ELF-1 (cell line): ENCODE measurements at regions not wholly inside any gene's neighbourhood (a gene's known extent, or its start where the extent isn't known, plus 50 kb on each side); places are given as distances from the start of the nearest gene placed in this dataset.

Experiments used
- DNase-seq: peaks from one replicate; pipeline ENCODE4 v3.0.0-alpha.2; 2016; ENCODE audit warnings: low read depth, low spot score

GRCh38 chr3:164752812-164753211, 325.5 kb downstream of the SI start:
- DNase-seq: no peak

DNA sequence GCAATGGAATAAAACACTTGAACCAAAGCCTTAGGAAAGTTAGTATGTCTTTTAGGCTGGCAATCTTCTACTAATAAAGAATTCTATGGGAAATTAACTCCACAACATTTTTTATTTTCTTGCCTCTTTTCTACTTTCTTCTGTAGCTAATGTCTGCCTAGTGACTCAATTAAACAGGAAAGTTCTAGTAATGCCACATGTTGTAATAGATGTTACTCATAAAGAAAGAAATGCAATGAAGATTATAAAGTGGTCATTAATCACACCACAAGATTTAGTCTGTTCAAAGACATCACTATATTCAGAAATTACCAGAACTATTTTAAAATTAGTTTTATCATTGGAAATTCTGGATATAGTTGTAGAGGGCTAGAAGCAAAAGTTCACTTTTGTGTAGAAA, 329.7 kb downstream of the SI start:
- no peak for DNase-seq

- DNase-seq: no peak
Measured at GRCh38 chr3:164741869-164742268, 336.4 kb downstream of the SI start.

- DNase-seq: peak; percentile 2
Measured at GRCh38 chr3:164737174-164737573, 341.1 kb downstream of the SI start.

- no peak for DNase-seq
Measured at GRCh38 chr3:164732166-164732565, 346.1 kb downstream of the SI start.

DNA sequence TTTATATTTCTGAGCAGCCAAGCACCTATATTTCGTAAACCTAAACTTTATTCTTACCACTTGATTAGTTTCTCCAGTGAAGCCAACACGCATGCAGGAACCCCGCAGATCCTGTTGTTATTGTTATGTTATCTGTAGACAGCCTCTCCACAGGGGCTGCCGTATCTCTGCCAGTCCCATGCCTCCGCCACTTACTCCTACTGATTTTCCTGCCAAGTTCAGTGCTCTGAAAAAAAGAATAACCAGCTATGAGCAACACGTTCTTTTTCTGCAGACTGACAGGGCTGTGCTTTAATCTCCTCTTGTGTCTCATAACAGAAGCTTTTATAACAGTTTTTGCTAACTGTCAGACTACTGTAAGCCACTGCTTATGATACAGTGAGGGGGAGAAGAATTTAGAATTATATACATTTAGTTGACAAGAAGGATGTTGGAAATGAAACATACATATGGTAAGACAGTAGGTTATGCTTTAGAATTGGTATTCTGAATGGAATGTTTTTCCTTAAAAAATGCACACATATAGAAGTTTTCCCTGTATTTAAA, 347.4 kb downstream of the SI start:
- no peak for DNase-seq

GRCh38 chr3:164723396-164723795, 354.9 kb downstream of the SI start:
- DNase-seq: peak; percentile 31

DNA sequence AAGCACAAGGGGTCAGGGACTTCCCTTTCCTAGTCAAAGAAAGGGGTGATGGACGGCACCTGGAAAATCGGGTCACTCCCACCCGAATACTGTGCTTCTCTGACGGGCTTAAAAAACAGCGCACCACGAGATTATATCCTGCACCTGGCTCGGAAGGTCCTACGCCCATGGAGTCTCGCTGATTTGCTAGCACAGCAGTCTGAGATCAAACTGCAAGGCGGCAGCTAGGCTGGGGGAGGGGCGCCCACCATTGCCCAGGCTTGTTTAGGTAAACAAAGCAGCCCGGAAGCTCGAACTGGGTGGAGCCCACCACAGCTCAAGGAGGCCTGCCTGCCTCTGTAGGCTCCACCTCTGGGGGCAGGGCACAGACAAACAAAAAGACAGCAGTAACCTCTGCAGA, 375.5 kb downstream of the SI start:
- DNase-seq: peak; percentile 27

DNA sequence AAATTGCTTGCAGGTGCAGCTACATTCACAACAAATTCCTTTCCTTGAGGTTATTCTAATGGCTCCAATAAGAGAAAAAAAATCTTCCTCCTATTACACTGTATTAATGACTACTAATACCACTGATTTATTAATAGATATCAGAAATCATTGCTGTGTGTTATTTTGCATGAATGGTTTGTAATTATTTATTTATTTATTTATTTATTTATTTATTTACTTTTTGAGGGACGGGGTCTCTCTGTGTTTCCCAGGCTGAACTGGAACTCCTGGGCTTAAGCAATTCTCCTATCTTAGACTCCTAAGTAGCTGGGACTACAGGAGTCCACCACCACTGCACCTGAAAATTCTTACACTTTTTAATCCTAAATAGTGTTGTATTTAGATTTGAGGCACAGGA, 390.4 kb downstream of the SI start:
- DNase-seq: no peak

DNA sequence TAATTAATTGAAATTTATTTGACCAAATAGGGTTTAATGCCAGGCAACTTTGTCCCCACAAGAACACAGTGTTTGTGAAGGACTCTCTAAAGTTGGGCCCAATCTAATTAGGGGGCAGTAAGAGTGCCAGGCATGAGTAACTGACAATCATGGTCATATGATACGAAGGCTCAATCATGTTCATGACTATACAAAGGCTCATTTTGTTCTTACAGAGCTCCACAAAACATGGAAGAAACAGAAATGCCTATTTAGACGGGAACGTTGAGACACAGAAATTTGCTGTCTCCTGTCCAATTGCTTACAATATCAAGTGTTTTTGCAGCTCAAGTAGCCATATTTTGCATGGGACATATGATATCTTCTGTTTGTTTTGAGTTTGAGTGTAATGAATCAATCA, 391.1 kb downstream of the SI start:
- no peak for DNase-seq

- DNase-seq: no peak
Measured at GRCh38 chr3:164683489-164683888, 394.8 kb downstream of the SI start.

GRCh38 chr3:164679245-164679644, 399.1 kb downstream of the SI start:
- DNase-seq: no peak

DNA sequence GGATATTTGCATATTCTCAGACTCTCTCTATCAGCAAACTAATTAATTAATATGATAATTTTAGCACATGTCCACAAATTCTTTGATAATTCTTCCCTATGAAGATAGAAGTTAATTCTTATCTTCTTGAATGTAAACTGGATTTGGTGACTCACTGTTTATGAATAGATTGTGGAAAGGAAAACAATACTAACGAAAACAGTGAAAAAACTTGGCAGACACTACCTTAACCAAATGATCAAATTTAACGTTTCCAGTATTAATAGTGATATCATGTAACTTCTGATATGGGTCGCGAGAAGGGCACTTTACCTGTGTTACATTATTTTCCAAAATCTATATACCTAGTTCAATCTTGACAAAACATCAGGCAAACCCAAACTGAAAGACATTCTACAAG, 401.0 kb downstream of the SI start:
- DNase-seq: no peak

DNA sequence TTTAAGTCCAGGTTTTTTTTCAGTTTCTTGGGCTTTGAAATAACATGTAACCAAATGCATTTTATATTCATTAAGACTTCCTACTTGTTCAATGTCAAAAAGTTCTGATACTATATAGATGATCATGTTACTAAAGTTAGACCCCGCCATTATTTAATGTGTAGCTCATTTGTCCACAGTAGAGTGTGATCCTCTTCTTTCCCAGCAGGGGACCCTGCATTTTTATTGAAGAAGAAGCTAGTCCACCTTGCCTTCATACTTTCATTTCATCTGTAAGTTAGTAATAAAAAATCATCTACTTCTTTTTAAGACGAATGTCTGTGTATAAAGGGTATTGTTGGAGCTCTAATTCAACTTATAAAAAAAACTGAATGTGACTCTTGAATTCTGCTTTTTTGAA, 404.6 kb downstream of the SI start:
- DNase-seq: no peak

DNA sequence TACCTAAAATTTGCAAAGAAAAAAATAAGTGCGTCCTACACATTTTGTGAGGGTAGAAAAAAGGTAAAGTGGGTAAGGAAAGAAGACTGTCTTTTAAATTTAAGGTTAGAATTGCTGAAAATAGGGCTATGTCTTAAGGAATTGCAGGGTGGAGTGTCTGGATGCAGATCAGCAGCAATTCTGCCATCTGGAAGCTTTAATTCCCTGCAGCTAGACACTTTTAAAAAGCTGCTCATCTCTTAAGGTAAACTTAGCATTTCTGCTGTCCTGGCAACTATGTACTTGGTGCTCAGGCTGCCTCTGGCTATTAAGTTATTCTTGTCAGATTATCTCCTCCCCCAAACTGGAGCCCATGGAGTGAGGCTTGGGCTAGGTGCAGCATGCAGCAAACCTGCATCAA, 420.2 kb downstream of the SI start:
- DNase-seq: peak; percentile 2

DNA sequence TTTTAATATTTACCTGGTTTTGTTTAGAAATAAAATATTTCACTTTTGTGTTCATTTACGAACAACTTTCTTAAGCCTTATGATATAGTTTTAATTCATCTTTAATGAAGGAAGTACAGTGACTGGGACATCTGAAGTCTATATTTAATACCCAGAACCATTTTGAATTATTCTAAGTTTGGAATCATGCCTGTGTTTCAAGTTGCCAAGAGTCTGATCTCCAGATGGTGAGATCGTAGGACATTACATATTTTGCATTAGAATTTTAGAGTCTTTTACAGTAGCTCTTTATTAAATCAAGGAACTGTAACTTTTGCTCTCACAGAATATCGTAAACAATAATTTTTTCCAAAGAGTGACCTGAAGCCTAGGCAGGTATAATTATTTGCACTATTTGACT, 420.7 kb downstream of the SI start:
- no peak for DNase-seq

DNA sequence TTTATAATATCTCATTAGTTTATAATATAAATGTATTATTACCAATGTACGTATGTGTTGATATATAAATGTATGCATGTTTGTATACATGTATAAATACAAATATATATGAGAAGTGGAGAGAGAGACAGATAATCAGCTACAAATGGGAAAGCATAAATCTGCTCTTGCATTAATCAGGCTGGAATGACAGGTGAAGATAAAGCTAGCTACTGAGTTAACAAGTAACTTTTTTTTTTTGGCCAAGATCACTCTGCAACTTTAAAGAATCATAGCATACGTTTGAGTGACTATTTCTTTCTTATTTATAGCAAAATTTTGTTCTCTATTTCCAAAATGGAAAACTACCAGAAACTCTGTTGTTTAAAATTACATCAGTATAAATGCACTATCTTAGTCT, 422.8 kb downstream of the SI start:
- no peak for DNase-seq

GRCh38 chr3:164641071-164641470, 437.2 kb downstream of the SI start:
- no peak for DNase-seq

- no peak for DNase-seq
Measured at GRCh38 chr3:164640591-164640990, 437.7 kb downstream of the SI start.

DNA sequence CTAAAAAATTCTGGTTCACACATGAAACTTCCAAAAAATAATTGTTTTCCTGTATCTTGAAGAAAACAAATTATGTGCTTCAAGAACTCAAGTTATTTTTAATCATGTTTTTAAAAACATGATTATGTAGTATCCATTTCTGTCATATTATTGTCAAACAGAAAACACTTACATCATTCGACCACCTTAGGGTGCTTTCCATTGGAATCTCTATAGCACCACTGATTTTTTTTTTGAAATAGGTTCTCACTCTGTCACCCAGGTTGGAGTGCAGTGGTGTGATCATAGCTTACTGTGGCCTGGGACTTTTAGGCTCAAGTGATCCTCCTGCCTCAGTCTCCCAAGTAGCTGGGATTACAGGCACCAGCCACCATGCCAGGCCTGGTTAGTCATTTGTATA, 457.3 kb downstream of the SI start:
- no peak for DNase-seq

DNA sequence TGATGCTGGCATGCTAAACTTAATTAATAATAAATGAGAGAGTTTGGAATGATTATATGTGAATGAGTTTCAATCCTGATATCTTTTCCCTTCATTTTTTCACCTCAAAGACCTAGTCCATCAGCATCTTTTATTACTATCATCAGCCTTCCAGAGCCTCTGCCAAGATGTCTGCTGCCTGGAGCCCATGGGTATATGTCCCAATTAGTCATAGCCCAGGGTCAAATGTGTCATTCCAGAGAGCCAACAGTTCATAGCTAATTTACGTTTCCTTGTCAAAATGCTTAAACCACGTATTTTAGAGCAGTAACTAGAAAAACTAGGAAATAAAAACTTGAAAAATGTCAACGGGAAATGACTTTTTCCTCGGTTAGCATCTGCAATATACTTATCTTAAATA, 457.9 kb downstream of the SI start:
- DNase-seq: no peak

DNA sequence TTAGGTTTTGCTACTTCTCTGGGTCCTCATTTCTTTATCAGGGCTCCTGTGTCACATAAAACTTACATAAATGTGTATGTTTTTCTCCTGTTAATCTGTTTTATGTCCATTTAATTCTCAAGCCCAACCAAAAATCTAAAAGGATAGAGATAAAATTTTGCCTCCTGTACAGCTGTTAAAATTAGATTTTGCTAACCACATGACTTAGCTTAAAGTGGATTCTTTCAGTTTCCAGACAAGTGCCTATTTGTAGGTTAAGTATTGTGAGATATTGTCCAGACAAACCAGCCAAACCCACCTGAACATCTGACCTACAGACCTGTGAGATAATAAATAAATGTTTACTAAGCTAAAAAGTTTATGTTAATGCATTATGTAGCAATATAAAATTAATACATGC, 465.5 kb downstream of the SI start:
- no peak for DNase-seq

GRCh38 chr3:164608554-164609276, 469.6 kb downstream of the SI start:
- no peak for DNase-seq

- no peak for DNase-seq
Measured at GRCh38 chr3:164604687-164605086, 473.6 kb downstream of the SI start.
